Stimulated activated CD8-positive, alpha-beta memory T cell treated with anti-CD3 and anti-CD28 coated beads, Interleukin-4, amount 100 ng/mL, for 48 hours (primary cell): ENCODE measurements at regions not wholly inside any gene's neighbourhood (a gene's known extent, or its start where the extent isn't known, plus 50 kb on each side); places are given as distances from the start of the nearest gene placed in this dataset.

Experiments
- DNase-seq: peaks from one replicate; pipeline ENCODE4 v3.0.0-alpha.2; 2020

- DNase-seq: no peak
Observed at GRCh38 chr5:114648940-114649339, 287.1 kb downstream of the KCNN2 start.

- no peak for DNase-seq
Observed at GRCh38 chr5:114644576-114644975, 282.7 kb downstream of the KCNN2 start.

GRCh38 chr5:114636271-114636670 is 274.4 kb downstream of the KCNN2 start:
- no peak for DNase-seq

GRCh38 chr5:114634967-114635901 is 273.4 kb downstream of the KCNN2 start:
- no peak for DNase-seq

- DNase-seq: no peak
Observed at GRCh38 chr5:114634517-114634916, 272.6 kb downstream of the KCNN2 start.

GRCh38 chr5:114612406-114612805 is 250.5 kb downstream of the KCNN2 start:
- DNase-seq: no peak

GRCh38 chr5:114581136-114581535 is 219.3 kb downstream of the KCNN2 start:
- DNase-seq: no peak

- DNase-seq: no peak
Observed at GRCh38 chr5:114565871-114566270, 204.0 kb downstream of the KCNN2 start.

- DNase-seq: no peak
Observed at GRCh38 chr5:114565139-114565538, 203.3 kb downstream of the KCNN2 start.

- DNase-seq: no peak
Observed at GRCh38 chr5:114561415-114561814, 199.5 kb downstream of the KCNN2 start.
